Body of pancreas (tissue), 4 donors: ENCODE measurements at regions not wholly inside any gene's neighbourhood (a gene's known extent, or its start where the extent isn't known, plus 50 kb on each side); places are given as distances from the start of the nearest gene placed in this dataset.
"Not testable (repeated sequence)": the region's sequence is repeated elsewhere in the genome, so short reads cannot be mapped to it uniquely, and the experiment has no call there.

Experiments
- ATAC-seq: fragments of 150-250 bp; one replicate; pipeline ENCODE4 v1.9.1; 2016
- DNase-seq, 4 donors: peaks; one replicate each; pipeline ENCODE4 v3.0.0-alpha.2; 2019
- H3K27ac ChIP-seq, 4 donors: fragments of 200-600 bp; sonication (generic); 1 replicate in 3 of 4; 2 replicates in 1 of 4; pipeline versions ENCODE4 v1.5.1 to v1.6.1; 2016 to 2019; ENCODE audit warnings: mild to moderate bottlenecking in 1 of 4, mixed read lengths in 1 of 4, moderate library complexity in 1 of 4
- H3K27me3 ChIP-seq, 2 donors: fragments of 200-600 bp; sonication (generic); one replicate each; pipeline ENCODE4 v1.6.0; 2016; ENCODE audit warnings: mild to moderate bottlenecking in 1 of 2
- H3K36me3 ChIP-seq, 2 donors: fragments of 200-600 bp; sonication (generic); replicated peaks in 1 of 2; 2 replicates each; pipeline ENCODE4 v1.5.1; 2016; ENCODE audit warnings: low read depth in 2 of 2; ENCODE audit not compliant: insufficient read depth in 1 of 2
- H3K4me1 ChIP-seq: fragments of 200-600 bp; sonication (generic); one replicate; pipeline ENCODE4 v1.6.0; 2016
- H3K4me3 ChIP-seq, 2 donors: fragments of 200-600 bp; sonication (generic); 1 replicate in 1 of 2; 2 replicates in 1 of 2; pipeline ENCODE4 v1.5.1; 2016 to 2019
- H3K9me3 ChIP-seq, 3 donors: fragments of 200-600 bp; sonication (generic); 1 replicate in 2 of 3; 2 replicates in 1 of 3; pipeline ENCODE4 v1.5.1; 2016
- POLR2A ChIP-seq, 3 donors: fragments of 450-650 bp; IDR thresholded peaks; one replicate each; pipeline ENCODE4 v1.6.1; 2016; ENCODE audit warnings: antibody characterized with exemption in 3 of 3, mild to moderate bottlenecking in 2 of 3
- WGBS, 2 donors: methylation state at CpG; one replicate each; pipeline ENCODE4 v1.1.5; 2017; 5-methylcytosine and 5-hydroxymethylcytosine counted together
- intact Hi-C: fragments of 100-400 bp; cut with DNase I; formaldehyde crosslinking; loops from one replicate; pipeline ENCODE4 v1.15.1; 2023
- TF ChIP-seq, protein P1 (sequence below), 7 experiments: fragments of 450-650 bp in 4 of 7; fragments of 200-600 bp in 3 of 7; sonication (generic) in 3 of 7; IDR thresholded peaks; one replicate each; pipeline ENCODE4 v1.5.1; 2016 to 2019; ENCODE audit warnings: antibody characterized with exemption in 7 of 7

DNA sequence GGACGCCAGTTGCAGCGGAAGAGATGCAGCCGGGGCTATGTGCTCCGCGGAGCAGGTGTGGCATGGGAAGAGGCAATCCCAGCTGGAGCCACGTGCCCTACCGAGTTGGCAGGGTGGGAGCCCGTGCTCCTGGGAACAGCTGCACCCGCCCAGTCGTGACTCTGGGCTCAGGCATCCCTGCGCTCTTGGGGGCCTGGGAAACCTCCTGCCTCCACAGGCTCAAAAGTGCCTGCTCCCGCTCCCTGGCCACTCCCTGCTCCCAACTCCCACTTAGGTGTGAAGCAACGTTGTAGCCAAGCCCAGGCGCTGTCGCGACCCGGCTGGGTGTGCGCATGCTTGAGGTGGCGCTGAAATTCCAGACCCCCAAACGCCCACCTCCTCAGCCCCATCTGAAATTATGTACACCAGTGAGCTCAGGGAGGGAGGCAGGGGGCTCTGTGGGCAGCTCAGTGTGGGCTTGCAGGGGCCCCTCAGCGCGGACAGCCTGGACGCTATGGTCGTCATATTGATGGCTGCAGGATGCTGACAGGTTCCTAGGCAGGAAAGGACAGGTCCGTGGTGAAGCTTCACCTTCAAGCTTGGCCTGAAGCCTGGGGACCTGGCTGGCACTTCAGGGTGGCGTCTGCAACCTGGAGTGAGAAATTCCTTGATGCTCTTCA lies 429.9 kb downstream of the SLITRK1 start:
- no peaks in the 10 kb centered on the region for H3K36me3 ChIP-seq
- intact Hi-C loops = no loop called here
- ATAC-seq (no peak), DNase-seq (no peak)
- H3K4me1 ChIP-seq = no peaks in the 10 kb centered on the region
- TF ChIP-seq, protein P1, sequence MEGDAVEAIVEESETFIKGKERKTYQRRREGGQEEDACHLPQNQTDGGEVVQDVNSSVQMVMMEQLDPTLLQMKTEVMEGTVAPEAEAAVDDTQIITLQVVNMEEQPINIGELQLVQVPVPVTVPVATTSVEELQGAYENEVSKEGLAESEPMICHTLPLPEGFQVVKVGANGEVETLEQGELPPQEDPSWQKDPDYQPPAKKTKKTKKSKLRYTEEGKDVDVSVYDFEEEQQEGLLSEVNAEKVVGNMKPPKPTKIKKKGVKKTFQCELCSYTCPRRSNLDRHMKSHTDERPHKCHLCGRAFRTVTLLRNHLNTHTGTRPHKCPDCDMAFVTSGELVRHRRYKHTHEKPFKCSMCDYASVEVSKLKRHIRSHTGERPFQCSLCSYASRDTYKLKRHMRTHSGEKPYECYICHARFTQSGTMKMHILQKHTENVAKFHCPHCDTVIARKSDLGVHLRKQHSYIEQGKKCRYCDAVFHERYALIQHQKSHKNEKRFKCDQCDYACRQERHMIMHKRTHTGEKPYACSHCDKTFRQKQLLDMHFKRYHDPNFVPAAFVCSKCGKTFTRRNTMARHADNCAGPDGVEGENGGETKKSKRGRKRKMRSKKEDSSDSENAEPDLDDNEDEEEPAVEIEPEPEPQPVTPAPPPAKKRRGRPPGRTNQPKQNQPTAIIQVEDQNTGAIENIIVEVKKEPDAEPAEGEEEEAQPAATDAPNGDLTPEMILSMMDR (IDR thresholded peaks at IDR 0.05) = no peak
- no peak for TF ChIP-seq POLR2A (IDR thresholded peaks at IDR 0.05)
- H3K4me3 ChIP-seq = no peak overlapping the region
- no peaks in the 10 kb centered on the region for H3K27me3 ChIP-seq
- 86 to 90% methylated on average over 16 to 21 of the region's 26 CpGs for WGBS, 2 donors
- H3K27ac ChIP-seq = no peak overlapping the region
- H3K9me3 ChIP-seq = no peaks in the 10 kb centered on the region

DNA sequence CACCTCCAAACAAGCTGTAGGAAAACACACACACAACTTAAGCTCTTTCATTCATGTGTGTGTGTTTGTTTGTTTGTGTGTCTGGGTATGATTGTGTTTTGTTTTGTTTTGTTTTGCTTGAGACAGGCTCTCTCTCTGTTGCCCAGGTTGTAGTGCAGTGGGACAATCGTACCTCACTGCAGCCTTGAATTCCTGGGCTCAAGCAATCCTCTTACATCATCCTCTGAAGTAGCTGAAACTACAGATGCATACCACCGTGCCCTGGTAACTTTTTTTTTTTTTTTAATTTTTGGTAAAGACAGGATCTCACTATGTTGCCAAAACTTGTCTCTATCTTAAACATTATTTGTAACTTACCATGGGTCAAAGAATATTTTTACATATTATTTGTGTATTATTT lies 431.7 kb downstream of the SLITRK1 start:
- Histone ChIP-seq H3K27ac (no peak overlapping the region), H3K9me3 (no peaks in the 10 kb centered on the region), H3K4me1 (no peaks in the 10 kb centered on the region), H3K4me3 (no peak overlapping the region), H3K36me3 (no peaks in the 10 kb centered on the region), H3K27me3 (no peaks in the 10 kb centered on the region)
- intact Hi-C loops = no loop called here
- 35 to 37% methylated on average over 2 of the region's 2 CpGs for WGBS, 2 donors
- TF ChIP-seq, protein P1 (IDR thresholded peaks at IDR 0.05) = no peak
- TF ChIP-seq POLR2A (IDR thresholded peaks at IDR 0.05) = no peak
- no peak for DNase-seq
- no peak for ATAC-seq

DNA sequence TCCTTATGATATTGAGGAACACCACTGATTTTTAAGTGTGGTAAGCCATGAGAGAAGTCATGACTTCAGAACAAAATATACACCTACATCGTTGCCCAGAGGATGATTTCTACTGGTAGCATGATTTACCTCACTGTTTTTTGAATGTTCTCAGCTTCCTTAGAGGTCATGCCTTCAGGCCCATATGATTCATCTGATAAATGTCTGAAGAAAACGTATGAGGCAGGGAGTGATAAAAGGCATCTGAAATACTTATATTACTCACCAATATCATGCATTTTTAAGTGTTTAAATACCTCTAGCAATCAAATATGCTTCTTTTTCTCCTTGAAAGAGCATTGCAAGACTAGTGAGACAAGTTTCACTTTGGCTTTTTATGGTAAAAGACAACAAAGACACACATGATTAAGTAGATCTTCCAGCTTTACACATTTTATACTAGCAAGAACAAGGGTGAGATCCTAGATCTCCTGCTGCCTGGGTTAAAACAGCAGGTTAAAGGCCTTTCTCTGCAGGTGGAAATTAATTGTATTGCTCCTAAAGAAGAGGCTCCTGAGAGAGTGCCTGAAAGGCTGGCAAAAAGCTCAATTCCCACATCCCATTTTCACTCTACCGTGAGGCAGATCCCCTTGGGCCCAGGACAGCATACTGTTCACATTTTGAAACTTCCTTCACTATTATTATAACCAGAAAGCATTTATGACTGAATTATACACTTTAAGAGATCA lies 432.4 kb downstream of the SLITRK1 start:
- DNase-seq = no peak
- 45 to 55% methylated on average over 3 of the region's 3 CpGs for WGBS, 2 donors
- TF ChIP-seq POLR2A (IDR thresholded peaks at IDR 0.05) = no peak
- TF ChIP-seq, protein P1 (IDR thresholded peaks at IDR 0.05) = no peak
- Histone ChIP-seq H3K36me3 (no peaks in the 10 kb centered on the region), H3K27me3 (no peaks in the 10 kb centered on the region), H3K4me3 (no peak overlapping the region), H3K4me1 (no peaks in the 10 kb centered on the region), H3K9me3 (no peaks in the 10 kb centered on the region), H3K27ac (no peak overlapping the region)
- no peak for ATAC-seq
- intact Hi-C loops = no loop called here

DNA sequence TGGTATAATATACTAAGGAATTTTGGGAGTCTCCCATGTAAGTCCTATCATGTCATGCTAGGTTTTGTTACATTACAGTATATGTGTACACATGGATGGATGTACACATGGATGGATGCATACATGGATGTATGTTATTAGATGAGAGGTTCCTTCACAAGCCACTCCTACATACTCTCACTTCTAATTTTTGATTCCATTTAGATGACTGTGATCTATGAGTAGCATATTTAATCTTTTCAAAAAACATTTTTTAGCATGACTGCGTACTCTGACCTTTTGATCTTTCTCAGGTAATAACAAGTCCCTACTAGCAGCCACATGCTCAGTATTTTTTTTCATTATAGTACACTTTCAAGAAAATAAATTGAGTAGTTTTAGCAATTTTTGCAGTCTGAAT lies 441.8 kb downstream of the SLITRK1 start:
- Histone ChIP-seq H3K27me3 (no peaks in the 10 kb centered on the region), H3K36me3 (no peaks in the 10 kb centered on the region), H3K4me3 (no peak overlapping the region), H3K9me3 (no peaks in the 10 kb centered on the region), H3K27ac (no peak overlapping the region), H3K4me1 (no peaks in the 10 kb centered on the region)
- ATAC-seq (no peak), DNase-seq (no peak)
- TF ChIP-seq POLR2A (IDR thresholded peaks at IDR 0.05) = no peak
- TF ChIP-seq, protein P1 (IDR thresholded peaks at IDR 0.05) = no peak
- intact Hi-C loops = no loop called here
- 90 to 93% methylated on average over 1 of the region's 1 CpG for WGBS, 2 donors

DNA sequence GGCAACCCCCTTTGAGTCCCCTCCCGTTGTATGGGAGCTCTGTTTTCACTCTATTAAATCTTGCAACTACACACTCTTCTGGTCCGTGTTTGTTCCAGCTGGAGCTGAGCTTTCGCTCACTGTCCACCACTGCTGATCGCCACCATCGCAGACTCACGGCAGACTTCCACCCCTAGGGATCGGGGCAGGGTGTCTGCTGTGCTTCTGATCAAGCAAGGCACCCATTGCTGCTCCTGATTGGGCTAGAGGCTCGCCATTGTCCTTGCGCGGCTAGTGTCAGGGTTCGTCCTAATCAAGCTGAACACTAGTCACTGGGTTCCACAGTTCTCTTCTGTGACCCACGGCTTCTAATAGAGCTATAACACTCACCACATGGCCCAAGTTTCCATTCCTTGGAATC lies 442.8 kb downstream of the SLITRK1 start:
- H3K4me3 ChIP-seq, H3K4me1 ChIP-seq, H3K27ac ChIP-seq, intact Hi-C loops, H3K27me3 ChIP-seq, ATAC-seq, H3K36me3 ChIP-seq, DNase-seq, H3K9me3 ChIP-seq: not testable (repeated sequence)
- WGBS, 2 donors = 90 to 92% methylated on average over 12 of the region's 12 CpGs
